PC-9 (cell line): ENCODE measurements at regions not wholly inside any gene's neighbourhood (a gene's known extent, or its start where the extent isn't known, plus 50 kb on each side); places are given as distances from the start of the nearest gene placed in this dataset.

Experiments
- EZH2 ChIP-seq: fragments of 200-600 bp; sonication (generic); IDR thresholded peaks from 2 replicates; pipeline ENCODE4 v1.8.0; 2017; ENCODE audit warnings: antibody characterized with exemption, low read depth
- TF ChIP-seq, protein P1 (sequence below): fragments of 200-600 bp; sonication (generic); conservative IDR thresholded peaks from 2 replicates; pipeline ENCODE4 v1.6.1; 2017; ENCODE audit warnings: mixed run types, antibody characterized with exemption, mild to moderate bottlenecking, moderate library complexity

DNA sequence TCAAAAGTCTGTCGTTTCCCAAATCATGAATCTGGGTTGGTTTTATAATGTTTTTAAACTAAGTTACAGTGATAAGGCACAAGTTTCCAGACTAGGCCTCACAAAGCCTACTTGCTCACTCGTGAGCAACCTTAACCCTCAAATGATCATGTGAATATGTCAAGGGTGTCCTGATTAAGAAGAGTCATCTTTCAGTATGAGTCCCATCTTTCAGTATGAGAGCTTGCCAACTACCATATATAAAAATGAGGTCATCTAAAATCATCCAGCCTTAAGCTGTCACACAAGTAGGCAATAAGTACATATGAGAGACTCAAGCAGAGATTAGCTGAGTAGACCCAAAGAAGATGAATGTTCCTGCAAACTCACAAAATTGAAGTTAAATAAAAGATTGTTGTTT, 668.4 kb upstream of the FAM174A start:
- TF ChIP-seq, protein P1, sequence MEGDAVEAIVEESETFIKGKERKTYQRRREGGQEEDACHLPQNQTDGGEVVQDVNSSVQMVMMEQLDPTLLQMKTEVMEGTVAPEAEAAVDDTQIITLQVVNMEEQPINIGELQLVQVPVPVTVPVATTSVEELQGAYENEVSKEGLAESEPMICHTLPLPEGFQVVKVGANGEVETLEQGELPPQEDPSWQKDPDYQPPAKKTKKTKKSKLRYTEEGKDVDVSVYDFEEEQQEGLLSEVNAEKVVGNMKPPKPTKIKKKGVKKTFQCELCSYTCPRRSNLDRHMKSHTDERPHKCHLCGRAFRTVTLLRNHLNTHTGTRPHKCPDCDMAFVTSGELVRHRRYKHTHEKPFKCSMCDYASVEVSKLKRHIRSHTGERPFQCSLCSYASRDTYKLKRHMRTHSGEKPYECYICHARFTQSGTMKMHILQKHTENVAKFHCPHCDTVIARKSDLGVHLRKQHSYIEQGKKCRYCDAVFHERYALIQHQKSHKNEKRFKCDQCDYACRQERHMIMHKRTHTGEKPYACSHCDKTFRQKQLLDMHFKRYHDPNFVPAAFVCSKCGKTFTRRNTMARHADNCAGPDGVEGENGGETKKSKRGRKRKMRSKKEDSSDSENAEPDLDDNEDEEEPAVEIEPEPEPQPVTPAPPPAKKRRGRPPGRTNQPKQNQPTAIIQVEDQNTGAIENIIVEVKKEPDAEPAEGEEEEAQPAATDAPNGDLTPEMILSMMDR: no peak
- no peak for TF ChIP-seq EZH2
